GM23338 (cell line): ENCODE measurements at regions not wholly inside any gene's neighbourhood (a gene's known extent, or its start where the extent isn't known, plus 50 kb on each side); places are given as distances from the start of the nearest gene placed in this dataset.

ENCODE experiments used
- CREB1 ChIP-seq: fragments of 250-450 bp; sonication (Bioruptor Pico); IDR thresholded peaks from 2 replicates; pipeline ENCODE4 v1.5.0; 2020; ENCODE audit warnings: low read depth, mild to moderate bottlenecking, moderate library complexity
- EZH2phosphoT487 ChIP-seq: fragments of 200-600 bp; sonication (generic); IDR thresholded peaks from one replicate; pipeline ENCODE4 v1.8.1; 2018; ENCODE audit warnings: antibody characterized with exemption; ENCODE audit not compliant: unreplicated experiment
- NANOG ChIP-seq: IDR thresholded peaks from 2 replicates; pipeline ENCODE4 v1.6.1; 2016; ENCODE audit warnings: antibody characterized with exemption, borderline replicate concordance
- POLR2AphosphoS5 ChIP-seq: IDR thresholded peaks from 2 replicates; pipeline ENCODE4 v1.6.1; 2016; ENCODE audit warnings: antibody characterized with exemption, low read depth
- TF ChIP-seq, protein P1 (sequence below), 2 experiments: fragments of 200-600 bp in 1 of 2; sonication (generic) in 1 of 2; conservative IDR thresholded peaks; 2 replicates each; pipeline versions ENCODE4 v1.5.1 to v1.6.1; 2016 to 2017; ENCODE audit warnings: antibody characterized with exemption in 2 of 2, low read depth in 2 of 2, mild to moderate bottlenecking in 2 of 2, moderate library complexity in 1 of 2
- TF ChIP-seq, protein P2 (sequence below): IDR thresholded peaks from one replicate; pipeline ENCODE4 v1.6.1; 2018; ENCODE audit warnings: antibody characterized with exemption; ENCODE audit not compliant: unreplicated experiment

DNA sequence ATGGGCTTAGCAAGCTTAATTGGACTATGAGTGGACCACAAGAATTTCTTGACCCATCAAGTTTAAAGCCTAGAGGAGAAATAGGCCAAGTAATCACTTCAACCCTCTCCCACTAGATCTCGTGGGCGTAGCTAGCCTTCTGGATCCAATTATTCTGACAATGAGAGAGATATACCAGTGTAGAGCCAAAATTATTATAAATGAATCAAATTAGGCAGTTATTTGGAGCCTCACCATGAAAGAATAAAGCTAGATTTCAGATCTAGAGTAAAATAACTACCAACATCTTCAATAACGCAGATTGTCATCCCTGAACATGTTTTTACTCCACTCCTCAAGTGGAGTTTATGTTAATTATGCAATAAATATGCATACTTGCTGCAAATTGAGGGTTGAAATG, 143.9 kb upstream of the CDH20 start:
- TF ChIP-seq, protein P1, sequence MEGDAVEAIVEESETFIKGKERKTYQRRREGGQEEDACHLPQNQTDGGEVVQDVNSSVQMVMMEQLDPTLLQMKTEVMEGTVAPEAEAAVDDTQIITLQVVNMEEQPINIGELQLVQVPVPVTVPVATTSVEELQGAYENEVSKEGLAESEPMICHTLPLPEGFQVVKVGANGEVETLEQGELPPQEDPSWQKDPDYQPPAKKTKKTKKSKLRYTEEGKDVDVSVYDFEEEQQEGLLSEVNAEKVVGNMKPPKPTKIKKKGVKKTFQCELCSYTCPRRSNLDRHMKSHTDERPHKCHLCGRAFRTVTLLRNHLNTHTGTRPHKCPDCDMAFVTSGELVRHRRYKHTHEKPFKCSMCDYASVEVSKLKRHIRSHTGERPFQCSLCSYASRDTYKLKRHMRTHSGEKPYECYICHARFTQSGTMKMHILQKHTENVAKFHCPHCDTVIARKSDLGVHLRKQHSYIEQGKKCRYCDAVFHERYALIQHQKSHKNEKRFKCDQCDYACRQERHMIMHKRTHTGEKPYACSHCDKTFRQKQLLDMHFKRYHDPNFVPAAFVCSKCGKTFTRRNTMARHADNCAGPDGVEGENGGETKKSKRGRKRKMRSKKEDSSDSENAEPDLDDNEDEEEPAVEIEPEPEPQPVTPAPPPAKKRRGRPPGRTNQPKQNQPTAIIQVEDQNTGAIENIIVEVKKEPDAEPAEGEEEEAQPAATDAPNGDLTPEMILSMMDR (conservative IDR thresholded peaks at IDR 0.05; ENCODE audit: low read depth in 2 of 2): no peak
- TF ChIP-seq POLR2AphosphoS5: no peak
- no peak for TF ChIP-seq EZH2phosphoT487
- no peak for TF ChIP-seq CREB1 (CRISPR knock-in tag)
- TF ChIP-seq, protein P2, sequence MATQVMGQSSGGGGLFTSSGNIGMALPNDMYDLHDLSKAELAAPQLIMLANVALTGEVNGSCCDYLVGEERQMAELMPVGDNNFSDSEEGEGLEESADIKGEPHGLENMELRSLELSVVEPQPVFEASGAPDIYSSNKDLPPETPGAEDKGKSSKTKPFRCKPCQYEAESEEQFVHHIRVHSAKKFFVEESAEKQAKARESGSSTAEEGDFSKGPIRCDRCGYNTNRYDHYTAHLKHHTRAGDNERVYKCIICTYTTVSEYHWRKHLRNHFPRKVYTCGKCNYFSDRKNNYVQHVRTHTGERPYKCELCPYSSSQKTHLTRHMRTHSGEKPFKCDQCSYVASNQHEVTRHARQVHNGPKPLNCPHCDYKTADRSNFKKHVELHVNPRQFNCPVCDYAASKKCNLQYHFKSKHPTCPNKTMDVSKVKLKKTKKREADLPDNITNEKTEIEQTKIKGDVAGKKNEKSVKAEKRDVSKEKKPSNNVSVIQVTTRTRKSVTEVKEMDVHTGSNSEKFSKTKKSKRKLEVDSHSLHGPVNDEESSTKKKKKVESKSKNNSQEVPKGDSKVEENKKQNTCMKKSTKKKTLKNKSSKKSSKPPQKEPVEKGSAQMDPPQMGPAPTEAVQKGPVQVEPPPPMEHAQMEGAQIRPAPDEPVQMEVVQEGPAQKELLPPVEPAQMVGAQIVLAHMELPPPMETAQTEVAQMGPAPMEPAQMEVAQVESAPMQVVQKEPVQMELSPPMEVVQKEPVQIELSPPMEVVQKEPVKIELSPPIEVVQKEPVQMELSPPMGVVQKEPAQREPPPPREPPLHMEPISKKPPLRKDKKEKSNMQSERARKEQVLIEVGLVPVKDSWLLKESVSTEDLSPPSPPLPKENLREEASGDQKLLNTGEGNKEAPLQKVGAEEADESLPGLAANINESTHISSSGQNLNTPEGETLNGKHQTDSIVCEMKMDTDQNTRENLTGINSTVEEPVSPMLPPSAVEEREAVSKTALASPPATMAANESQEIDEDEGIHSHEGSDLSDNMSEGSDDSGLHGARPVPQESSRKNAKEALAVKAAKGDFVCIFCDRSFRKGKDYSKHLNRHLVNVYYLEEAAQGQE: no peak
- no peak for TF ChIP-seq NANOG
